OCI-LY3 (cell line): ENCODE measurements at regions not wholly inside any gene's neighbourhood (a gene's known extent, or its start where the extent isn't known, plus 50 kb on each side); places are given as distances from the start of the nearest gene placed in this dataset.

Source experiments
- EZH2phosphoT487 ChIP-seq: fragments of 200-600 bp; shearing (Covaris generic); IDR thresholded peaks from 2 replicates; pipeline ENCODE4 v1.6.1; 2018; ENCODE audit warnings: antibody characterized with exemption, mixed run types, low read depth
- TF ChIP-seq, protein P1 (sequence below): fragments of 200-600, 300-600 bp; sonication (generic); IDR thresholded peaks from 2 replicates; pipeline ENCODE4 v1.5.1; 2014; ENCODE audit warnings: antibody characterized with exemption, low read length, low read depth

DNA sequence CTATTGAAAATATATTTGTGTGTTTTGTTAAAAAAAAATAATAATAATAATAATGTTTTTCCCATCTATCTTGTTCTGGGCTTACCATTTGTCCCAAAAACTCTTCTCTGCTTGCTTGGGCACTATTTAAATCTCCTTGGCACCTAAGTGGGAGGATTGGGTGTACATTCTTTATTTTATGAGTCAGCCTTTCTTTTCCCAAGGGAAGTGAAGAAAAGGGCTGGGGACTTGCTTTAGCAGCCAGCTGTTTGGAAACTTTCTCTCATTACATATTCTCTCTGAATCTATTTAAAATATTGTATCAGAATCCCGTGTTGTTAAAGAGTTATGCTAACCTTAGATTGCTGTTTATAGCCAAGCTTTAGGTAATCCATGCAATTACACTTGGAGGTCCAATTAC, 2332.4 kb downstream of the ARAP2 start:
- TF ChIP-seq, protein P1, sequence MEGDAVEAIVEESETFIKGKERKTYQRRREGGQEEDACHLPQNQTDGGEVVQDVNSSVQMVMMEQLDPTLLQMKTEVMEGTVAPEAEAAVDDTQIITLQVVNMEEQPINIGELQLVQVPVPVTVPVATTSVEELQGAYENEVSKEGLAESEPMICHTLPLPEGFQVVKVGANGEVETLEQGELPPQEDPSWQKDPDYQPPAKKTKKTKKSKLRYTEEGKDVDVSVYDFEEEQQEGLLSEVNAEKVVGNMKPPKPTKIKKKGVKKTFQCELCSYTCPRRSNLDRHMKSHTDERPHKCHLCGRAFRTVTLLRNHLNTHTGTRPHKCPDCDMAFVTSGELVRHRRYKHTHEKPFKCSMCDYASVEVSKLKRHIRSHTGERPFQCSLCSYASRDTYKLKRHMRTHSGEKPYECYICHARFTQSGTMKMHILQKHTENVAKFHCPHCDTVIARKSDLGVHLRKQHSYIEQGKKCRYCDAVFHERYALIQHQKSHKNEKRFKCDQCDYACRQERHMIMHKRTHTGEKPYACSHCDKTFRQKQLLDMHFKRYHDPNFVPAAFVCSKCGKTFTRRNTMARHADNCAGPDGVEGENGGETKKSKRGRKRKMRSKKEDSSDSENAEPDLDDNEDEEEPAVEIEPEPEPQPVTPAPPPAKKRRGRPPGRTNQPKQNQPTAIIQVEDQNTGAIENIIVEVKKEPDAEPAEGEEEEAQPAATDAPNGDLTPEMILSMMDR, result no peak
- no peak for TF ChIP-seq EZH2phosphoT487
